PC-9 (cell line): ENCODE measurements at regions not wholly inside any gene's neighbourhood (a gene's known extent, or its start where the extent isn't known, plus 50 kb on each side); places are given as distances from the start of the nearest gene placed in this dataset.

Experiments used
- CTCF ChIP-seq: fragments of 200-600 bp; sonication (generic); conservative IDR thresholded peaks from 2 replicates; pipeline ENCODE4 v1.6.1; 2017; ENCODE audit warnings: mixed run types, antibody characterized with exemption, mild to moderate bottlenecking, moderate library complexity
- EZH2 ChIP-seq: fragments of 200-600 bp; sonication (generic); IDR thresholded peaks from 2 replicates; pipeline ENCODE4 v1.8.0; 2017; ENCODE audit warnings: antibody characterized with exemption, low read depth

- TF ChIP-seq CTCF: no peak
- no peak for TF ChIP-seq EZH2
Observed at GRCh38 chr11:29280452-29280851, 736.4 kb downstream of the KCNA4 start.
